NOMO-1 treated with dmso at 0.1 percent for 144 hours (cell line): ENCODE measurements at regions not wholly inside any gene's neighbourhood (a gene's known extent, or its start where the extent isn't known, plus 50 kb on each side); places are given as distances from the start of the nearest gene placed in this dataset.

Experiments used
- DNase-seq: peaks from one replicate; lab custom pipeline; 2025; ENCODE audit not compliant: unreplicated experiment; lab: John Stamatoyannopoulos, UW

GRCh38 chr7:113998934-113999333, 80.1 kb upstream of the PPP1R3A start:
- no peak for DNase-seq

GRCh38 chr7:113996405-113996804, 77.6 kb upstream of the PPP1R3A start:
- DNase-seq: no peak

- no peak for DNase-seq
These were observed 67.4 kb upstream of the PPP1R3A start for GRCh38 chr7:113986216-113986615.

- DNase-seq: no peak
These were observed 57.7 kb upstream of the PPP1R3A start for GRCh38 chr7:113976508-113976907.

GRCh38 chr7:113968713-113969112, 49.9 kb upstream of the PPP1R3A start:
- DNase-seq: no peak
